ENCODE measurements at regions not wholly inside any gene's neighbourhood (a gene's known extent, or its start where the extent isn't known, plus 50 kb on each side); places are given as distances from the start of the nearest gene placed in this dataset.

DNA sequence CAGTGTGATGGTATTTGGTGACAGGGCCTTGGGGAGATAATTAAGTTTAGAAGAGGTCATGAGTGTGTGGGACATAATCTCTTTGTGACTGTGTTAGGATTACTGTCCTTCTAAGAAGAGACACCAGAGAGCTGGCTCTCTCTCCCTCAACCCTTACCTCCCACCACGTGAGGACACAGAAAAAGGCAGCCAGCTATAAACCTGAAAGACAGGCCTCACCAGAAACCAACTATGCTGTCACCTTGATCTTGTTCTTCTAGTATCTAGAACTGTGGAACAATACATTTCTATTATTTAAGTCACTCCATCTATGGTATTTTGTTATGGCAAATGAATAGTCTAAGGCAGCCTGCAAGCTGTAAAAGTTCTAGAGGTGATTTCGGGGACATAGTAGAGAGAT, 203.7 kb downstream of the OTOR start:
- DNase-seq: no peak

DNA sequence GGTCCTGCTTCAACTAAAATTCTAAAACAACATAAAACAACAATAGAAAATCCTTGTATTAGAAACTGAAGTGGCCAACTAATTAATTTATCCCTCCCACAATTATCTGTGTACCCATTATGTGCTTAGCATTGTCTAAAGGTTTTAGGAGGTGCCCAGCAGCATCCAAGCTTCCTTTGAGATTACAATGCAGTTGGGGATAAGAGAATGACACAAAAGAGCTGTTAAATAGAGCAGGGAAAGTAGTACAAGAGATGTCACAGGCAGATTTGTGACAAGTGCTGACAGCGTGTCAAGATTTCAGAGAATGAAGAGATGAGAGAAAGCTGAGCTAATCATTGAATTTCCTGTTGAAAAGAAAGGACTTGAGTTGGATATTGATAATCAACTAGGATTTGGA, 204.8 kb downstream of the OTOR start:
- no peak for DNase-seq

DNA sequence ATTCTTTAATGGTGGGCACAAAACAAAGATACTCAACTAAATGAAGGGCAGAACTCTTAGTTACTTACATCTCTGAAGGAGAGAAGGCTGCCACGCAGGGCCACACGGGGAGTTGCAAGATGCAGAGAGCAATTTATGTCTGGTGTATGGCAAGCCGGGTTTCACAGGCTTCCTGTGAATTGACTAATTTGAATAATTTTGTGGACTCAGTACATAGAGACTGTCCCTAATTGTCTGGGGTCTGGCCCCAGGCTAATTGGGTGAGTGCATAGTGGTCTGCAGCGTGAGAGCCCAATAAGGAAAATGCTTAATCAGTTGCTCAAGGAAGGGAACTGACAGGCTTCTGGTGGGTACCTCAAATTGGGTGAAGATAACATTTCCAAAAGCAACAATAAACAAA, 205.7 kb downstream of the OTOR start:
- no peak for DNase-seq

DNA sequence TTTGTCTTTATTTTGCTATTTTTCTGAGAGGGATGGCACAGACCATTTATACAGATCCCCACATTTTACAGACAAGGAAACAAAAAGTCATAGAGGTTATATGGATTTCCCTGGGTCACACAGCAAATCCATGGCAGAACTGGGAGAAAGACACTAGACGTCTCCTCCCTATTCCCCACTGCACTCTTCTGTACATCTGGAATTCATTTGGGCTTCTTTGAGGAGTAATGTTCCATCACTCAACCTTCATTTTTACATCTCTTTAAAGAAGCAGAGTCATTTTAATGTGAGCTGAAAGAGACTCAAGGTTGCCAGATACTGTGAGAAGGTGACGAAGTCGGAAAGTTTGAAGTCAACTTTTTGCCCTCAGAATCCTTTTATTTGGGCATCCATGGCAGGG, 207.3 kb downstream of the OTOR start:
- DNase-seq: no peak

DNA sequence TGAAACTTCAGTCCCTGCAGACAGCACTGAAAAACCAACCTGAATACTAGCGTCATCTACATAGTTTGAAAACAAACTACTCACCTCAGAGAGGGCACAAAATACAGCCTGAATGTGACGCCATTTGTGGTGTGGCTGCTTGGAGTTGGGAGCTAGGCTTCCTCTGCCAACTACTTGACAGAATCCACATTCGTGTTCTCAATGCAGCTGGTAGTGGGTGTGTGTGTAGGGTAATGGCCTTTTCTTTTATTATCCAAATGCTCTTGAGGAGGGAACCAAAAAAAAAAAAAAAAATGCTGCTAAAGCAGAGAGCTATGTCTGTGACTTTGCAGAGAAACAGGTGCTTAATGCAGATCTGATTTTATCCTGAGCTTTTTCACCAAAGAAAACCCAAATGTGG, 207.8 kb downstream of the OTOR start:
- DNase-seq: no peak

DNA sequence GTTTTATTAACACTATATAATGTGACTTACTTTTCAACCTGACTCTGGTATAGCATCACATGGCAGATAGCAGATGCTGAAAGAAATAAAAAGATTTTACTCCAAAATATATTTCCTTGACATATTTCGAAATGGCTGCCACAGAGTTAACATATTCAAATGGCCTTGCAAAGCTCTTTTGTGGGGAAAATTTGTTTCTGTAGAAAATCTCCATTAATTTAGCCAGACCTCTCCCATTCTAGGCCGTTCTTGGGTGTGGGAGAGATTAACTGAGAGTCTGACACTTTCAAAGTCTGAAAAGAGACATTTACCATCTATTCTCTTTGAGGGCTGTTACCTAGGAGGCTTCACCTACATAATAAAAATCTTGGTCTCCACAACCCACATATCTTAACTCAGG, 217.2 kb downstream of the OTOR start:
- no peak for DNase-seq

DNA sequence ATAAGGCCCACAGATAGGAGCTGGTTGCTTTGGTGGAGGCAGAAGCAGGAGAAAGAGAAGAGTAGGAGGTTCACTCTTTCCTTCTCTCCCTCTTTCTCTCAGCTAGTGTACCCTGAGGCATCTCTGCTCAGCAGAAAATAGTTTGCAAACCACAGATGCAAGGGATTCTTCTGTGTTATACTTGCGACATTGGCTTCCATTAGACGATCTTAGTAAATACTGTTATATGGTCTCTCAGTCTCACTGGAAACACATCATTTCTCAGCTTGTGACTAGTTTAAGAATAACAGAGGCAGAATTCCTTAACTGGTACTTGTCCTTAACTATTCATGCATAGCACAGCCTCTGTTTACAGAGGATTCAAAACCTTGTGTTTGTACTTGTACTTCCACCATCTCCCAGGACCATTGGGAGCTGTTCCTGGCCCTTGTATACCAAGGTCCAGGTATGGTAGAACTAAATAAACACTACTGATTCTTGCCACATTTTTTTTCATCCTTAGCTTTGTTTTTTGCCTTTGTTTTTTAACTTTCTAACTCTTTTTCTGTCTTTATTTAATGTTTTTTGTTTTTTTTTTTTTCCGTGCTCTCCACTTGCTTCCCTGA, 218.2 kb downstream of the OTOR start:
- no peak for DNase-seq

DNA sequence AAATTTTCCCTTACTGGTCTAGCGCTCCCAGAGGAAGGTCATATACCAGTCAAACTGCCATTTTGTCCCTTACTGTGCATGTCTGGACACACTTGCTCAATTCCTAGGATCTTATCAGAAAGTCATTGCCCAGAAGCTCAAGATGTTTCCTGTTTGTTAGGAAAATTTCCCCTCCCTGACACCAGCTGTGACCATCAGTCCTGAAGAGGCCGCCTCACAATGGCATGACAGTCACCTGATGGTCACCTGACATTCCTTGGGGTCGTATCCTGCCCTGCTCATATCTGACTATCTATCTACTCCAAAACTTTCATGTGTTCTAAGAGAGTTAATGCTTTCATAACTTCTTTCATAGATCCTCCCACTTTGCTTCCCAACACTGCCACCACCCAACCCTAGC, 219.9 kb downstream of the OTOR start:
- DNase-seq: no peak

DNA sequence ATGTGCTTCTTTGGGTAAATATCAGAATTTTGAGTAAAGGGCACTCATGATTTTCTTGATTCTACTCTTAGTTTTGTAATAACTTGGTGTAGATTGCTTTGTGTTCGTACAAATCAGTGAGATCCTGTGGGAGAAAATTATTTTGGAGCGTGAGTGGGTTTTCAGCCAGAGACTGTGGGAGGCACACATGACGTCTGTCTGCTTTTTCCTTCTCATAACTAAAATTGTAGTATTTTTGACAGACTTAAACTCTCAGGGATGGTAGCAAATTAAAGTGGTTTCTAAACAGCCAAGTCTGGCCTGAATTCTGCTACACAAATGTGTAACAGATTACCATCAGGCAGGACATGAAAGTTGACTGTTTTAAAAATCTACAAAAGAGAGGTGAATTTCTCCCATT, 222.6 kb downstream of the OTOR start:
- no peak for DNase-seq

DNA sequence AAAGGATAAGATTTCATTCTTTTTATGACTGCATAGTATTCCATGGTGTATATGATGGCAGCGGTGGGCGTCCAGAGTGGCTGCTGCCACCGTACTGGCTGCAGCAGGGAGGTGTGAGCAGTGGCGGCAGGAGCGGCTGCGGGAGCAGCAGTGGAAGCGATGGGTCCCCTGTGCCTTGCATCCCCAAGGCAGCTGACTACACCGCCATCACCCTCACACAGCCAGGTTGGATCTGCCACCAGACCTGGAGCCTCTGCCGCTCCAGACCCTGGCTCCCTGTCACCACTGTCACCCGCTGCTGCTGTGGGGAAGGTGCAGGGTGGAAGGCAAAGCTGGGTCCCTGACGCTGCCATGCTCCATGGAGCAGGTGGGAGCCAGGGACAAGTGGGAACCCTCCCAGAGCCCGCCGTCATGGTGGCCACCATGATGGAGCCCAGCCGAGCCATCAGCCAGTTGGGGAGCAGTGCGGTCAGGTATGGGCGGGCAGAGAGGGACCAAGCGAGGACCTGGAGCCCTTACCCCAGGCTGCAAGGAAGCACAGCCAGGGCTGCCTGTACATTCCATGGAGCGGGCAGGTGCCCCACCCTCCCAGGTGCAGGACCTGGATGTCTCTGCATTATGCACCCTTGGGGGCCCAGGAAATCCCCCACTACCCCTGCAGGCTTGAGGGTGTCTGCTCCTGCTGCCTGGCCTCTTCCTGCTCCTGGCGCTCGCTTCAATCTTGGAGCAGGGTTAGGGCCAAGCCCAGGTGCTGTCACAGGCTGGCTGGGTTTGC, 226.1 kb downstream of the OTOR start:
- DNase-seq: no peak

DNA sequence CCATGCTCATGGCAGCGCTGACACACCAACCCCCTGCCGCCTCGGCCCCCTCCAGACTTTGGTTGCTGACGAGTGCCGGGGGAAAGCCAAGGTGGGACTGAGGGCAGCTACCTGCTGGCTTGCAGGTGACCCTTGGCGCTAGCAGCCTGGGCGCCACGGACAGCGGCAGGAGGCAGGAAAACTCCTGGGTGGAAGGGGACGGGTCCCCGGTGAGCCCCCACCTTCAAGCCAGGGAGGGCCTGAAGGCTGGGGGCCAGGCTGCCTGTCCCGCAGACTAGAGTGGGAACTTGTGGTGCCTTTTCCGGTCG, 226.7 kb downstream of the OTOR start:
- no peak for DNase-seq

DNA sequence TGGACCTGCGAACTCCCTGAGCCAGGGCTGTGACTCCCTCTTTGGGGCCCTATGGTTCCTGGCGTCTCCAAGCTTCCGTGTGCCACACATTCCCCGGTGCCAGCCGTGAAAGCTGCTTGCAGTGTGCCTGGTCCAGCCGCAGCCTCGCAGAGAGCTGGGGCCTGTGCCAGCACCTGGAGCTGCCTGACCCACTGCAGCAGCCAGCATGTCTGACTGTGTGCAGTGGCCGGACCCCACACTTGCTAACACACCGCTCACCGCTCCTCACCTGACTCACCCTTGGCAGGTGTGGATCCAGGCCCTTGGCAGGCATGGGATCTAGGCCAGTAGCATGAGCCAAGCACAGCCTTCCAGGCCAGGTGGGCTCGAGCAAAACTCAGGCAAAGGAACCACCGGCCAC, 227.5 kb downstream of the OTOR start:
- no peak for DNase-seq

DNA sequence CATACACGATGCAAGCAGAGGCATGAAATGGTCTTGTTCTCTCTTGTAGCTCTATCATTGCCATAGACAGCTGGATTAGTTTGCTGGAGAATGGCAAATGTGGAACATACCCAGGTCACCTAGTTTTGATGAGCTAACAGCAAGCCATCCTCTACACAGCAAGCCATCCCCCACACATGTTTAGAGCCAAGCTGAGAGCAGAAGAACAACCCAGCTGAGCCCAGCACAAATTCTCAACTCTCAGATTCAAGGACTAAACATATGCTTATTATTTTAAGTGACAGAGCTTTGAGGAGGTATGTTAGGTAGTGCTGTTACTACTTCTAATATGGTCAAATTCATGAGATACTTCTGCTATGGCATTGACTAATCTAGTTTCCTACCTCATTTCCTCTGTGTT, 230.3 kb downstream of the OTOR start:
- DNase-seq: no peak

DNA sequence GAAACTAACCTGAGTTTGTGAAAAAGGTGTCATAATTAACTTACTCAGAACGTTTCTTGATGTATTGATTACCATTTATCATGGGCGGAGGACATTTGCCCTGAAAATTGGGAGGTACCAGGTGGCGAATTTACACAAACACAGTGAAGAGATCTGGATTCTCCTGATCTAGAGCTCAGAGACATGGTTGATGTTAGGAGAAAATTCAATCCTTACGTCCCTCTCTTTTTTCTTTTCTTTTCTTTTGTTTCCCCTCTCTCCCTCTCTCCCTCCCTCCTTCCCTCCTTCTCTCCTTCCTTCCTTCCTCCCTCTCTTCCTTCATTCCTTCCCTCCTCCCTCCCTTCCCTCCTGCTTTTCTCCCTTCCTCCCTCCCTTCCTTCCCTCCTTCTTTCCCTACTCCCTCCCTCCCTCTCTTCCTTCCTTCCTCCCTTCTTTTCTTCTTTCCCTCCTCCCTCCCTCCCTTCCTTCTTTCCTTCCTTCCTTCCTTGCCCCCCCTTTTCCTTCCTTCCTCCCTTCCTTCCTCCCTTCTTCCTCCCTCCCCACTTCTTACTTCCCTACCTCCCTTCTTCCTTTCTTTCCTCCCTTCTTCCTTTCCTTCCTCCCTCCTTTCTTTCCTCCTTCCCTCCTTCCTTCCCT, 234.1 kb downstream of the OTOR start:
- DNase-seq: no peak

DNA sequence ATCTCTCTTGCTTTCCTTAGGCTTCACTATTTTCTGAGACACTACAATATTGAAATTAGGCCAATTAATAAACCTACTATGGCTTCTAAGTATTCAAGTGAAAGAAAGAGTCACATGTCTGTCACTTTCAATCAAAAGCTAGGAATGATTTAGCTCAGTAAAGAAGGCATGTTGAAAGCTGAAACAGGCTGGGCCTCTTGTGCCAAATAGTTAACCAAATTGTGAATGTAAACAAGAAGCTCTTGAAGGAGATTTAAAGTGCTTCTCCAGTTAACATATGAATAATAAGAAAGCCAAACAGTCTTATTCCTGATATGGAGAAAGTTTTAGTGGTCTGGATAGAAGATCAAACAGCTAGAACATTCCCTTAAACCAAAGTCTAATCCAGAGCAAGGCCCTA, 236.3 kb downstream of the OTOR start:
- no peak for DNase-seq

DNA sequence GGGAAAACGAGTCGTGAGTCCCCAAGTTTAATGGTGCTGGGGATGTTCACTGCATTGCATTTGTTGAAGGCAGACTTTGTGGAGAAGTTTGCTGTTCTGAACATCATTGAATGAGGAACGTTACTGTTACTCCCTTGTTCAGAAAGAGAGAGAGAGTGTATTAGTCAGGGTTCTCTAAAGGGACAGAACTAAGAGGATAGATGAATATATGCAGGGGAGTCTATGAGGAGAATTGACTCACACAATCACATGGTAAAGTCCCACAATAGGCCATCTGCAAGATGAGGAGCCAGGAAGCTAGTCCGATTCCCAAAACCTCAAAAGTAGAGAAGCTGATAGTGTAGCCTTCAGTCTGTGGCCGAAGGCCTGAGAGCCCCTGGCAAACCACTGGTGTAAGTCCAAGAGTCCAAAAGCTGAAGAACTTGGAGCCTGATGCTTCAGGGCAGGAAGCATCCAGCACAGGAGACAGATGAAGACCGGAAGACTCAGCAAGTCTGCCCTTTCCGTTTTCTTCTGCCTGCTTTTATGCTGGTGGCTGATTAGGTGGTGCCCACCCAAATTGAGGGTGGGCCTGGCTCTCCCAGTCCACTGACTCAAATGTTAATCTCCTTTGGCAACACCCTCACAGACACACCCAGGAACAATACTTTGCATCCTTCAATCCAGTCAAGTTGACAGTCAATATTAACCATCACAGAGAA, 223.5 kb upstream of the PCSK2 start:
- no peak for DNase-seq

DNA sequence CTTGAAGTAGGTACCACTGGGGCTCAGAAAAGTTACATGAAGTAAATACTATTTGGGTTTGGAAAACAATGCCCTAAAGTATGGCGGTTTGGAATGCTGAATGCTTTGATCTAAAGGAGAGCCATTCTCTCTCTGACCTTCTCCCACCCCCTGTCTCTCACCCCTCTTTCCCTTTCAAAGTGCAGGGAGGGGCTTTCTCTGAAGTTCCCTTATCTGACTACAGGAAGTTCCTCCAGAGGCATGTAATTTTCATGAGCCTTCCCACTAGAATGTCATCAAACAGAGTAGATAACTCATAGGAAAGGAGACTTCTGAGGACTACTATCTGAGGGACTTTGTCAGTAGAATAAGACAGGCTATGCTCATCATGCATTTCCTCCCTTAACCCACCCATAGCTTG, 216.7 kb upstream of the PCSK2 start:
- no peak for DNase-seq

DNA sequence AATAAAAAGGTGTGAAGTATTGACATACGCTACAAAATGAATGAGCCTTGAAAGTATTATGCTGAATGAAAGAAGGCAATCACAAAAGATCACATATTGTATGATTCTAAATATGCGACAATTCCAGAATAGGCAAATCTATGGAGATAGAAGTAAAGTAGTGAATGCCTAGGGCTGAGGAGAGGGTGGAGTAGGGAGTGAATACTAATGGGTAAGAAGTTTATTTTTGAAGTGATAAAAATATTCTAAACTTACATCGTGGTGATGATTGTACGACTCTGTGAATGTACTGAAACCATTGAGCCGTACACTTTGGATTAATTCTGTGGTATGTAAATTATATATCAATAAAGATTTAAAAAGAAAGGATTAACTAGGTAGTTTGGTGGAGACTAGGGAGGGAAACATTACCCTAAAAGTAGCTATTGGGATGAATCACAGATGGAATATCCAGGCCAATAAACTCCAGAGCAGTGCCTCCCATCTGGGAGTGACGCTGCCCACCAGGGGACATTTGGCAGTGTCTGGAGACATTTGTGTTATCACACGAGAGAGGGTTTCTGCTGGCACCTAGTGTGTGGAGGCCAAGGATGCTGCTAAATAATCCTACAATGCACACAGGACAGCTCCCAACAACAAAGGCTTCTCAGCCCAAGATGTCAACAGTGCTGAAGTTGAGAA, 214.2 kb upstream of the PCSK2 start:
- no peak for DNase-seq

DNA sequence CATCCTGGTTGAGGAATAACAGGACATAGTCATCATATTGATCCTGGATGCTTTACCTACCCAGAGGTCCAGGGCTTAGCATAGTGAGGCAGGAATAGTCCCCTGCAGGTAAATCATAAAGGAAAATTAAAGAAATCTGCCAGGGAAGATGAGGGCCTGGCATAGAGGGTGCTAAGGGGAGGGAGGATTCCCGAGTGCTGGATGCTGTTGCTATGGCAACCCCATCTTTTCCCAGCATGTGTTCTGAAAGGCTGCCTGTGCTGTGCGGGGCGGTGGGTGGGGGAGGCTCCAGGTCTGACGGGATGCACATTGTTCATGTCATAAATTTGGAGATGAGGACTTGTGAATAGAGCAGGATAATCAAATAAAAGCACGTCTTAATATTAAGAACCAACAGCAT, 212.6 kb upstream of the PCSK2 start:
- no peak for DNase-seq

DNA sequence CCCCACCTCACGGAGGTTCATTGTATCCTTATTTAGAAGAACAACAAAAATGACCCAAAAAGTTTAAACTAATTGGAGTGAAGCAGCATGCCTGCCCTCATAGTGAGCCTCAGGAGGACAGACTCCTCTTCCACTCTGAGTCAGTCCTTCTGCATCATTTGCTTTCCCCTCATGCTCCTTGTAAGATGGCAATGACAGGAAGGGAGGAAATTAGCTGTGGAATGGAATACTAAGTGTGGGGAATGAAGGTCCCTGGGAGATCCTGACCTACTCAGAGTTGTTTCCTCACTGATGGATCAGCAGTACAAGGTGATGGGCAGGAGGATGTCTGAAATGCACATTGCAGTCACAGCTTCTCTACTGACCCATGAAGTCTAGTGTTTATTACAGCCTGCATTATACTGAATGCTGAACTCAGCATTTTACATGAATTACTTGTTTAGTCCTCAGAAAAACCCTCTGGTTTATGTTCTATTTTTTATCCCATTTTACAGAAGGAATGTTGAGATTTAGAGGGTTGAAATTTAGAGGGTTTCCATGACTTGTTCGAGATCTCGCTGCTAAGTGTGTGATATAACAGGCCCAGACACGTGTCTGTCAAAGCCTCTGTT, 212.0 kb upstream of the PCSK2 start:
- no peak for DNase-seq

DNA sequence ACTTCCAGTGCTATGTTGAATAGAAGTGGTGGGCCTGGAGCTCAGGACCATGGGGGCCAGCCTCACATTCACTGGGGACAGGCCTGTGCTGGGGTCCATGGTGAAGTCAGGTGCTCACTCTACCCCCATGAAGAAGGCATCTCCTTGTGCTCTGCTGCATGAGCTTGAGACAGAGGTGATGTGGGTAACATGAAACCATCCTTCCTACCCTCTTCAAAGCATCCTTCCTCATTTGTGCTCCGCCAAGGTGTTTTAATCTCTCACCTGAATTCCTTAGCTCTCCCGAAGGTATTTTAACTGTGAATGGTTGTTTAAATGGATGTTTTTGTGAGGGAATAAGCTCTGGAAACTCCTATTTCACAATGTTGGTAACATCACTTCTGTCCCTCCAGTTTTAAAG, 209.6 kb upstream of the PCSK2 start:
- no peak for DNase-seq

DNA sequence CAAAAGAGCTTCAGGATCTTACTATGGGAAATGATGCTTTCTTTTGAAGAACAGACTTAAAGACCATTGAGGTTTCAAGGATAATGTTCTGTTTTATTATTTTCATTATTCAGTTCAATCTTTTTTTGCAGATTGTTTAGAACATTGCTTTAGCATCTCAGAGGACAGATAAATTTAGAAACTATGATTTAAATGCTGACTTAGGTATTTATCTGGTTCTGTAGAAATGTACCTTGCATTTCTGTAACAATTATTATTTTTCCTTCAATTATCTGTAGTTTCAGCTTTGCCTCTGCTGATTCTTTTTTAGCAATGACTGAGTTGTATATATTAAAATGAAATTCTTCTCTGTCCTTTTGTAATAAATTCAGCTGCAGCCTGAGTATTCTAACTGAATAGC, 205.4 kb upstream of the PCSK2 start:
- no peak for DNase-seq

DNA sequence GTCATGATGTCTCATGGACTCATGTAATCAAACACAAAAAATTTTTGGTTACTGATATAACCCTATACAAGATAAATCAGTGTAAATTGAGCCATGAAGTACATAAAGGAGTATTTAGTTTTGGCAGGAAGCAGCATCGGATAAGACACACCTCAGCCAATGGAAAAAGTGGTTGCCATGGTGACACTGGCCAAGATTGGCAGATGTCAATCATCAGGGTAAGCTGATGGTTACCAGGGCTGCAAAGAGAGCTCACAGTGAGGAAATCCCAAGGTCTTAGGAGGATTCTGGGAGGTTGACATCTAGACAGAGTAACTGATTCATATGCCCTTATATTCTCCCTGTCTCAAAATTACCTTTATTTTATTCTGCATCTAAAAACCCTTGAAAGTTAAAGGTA, 203.8 kb upstream of the PCSK2 start:
- no peak for DNase-seq
